ENCODE measurements at regions not wholly inside any gene's neighbourhood (a gene's known extent, or its start where the extent isn't known, plus 50 kb on each side); places are given as distances from the start of the nearest gene placed in this dataset.

DNA sequence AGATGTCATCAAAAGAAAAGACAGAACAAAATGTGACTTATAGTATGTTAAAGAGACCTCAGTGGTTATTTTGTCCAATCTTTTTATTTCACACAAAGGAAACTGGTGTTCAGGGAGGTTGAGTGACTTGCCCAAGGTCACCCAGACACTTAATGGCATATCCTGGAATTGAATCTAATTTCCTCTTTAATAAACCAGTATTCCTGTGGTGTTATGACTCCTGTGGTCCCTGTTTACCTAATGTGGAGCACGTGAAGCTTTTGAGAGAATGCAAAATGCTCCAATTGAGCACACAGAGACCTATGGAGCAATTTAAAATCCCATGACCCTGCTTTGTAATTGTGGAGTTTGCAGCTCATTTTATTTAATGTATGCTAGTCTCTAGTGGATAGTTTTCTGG, 251.9 kb downstream of the REEP3 start:
- Histone ChIP-seq H3K9me3 (ENCODE audit: control insufficient read depth, insufficient read depth, low read depth, low read length) (no peaks in the 10 kb centered on the region), H3K27ac (ENCODE audit: extremely low read depth, low read depth, low read length) (no peak overlapping the region), H3K4me3 (ENCODE audit: low read depth, low read length) (no peak overlapping the region), H3K4me1 (ENCODE audit: control insufficient read depth, insufficient read depth, low read length) (no peaks in the 10 kb centered on the region), H3K36me3 (ENCODE audit: control insufficient read depth in 2 of 2, insufficient read depth in 1 of 2, low read length in 2 of 2) (no peaks in the 10 kb centered on the region)
- CTCF ChIA-PET: interaction anchor here (0.6 to 0.7 kb wide), 3 partner anchors 27 to 605 kb away, joined by 3 read pairs; no protein-coding TSS in a partner anchor
- POLR2A ChIA-PET: no interaction called here
- no peak for TF ChIP-seq TCF7L2 (IDR thresholded peaks at IDR 0.05; ENCODE audit: borderline replicate concordance, low read depth, low read length)
- no peak for TF ChIP-seq WT1 (tag by site-specific recombination; IDR thresholded peaks at IDR 0.05)
- TF ChIP-seq ZNF350 (tag by site-specific recombination; IDR thresholded peaks at IDR 0.05): no peak
- TF ChIP-seq ZNF433 (tag by site-specific recombination; IDR thresholded peaks at IDR 0.05; ENCODE audit: low read depth): no peak
- TF ChIP-seq ZNF501 (tag by site-specific recombination; IDR thresholded peaks at IDR 0.05): no peak
- TF ChIP-seq ZBTB8A (tag by site-specific recombination; IDR thresholded peaks at IDR 0.05): no peak
- TF ChIP-seq ZBTB21 (tag by site-specific recombination; IDR thresholded peaks at IDR 0.05): no peak
- no peak for TF ChIP-seq ZNF114 (tag by site-specific recombination; IDR thresholded peaks at IDR 0.05)
- TF ChIP-seq, protein P1, sequence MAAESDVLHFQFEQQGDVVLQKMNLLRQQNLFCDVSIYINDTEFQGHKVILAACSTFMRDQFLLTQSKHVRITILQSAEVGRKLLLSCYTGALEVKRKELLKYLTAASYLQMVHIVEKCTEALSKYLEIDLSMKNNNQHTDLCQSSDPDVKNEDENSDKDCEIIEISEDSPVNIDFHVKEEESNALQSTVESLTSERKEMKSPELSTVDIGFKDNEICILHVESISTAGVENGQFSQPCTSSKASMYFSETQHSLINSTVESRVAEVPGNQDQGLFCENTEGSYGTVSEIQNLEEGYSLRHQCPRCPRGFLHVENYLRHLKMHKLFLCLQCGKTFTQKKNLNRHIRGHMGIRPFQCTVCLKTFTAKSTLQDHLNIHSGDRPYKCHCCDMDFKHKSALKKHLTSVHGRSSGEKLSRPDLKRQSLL (tag by site-specific recombination; IDR thresholded peaks at IDR 0.05): no peak
- no peak for TF ChIP-seq YY1 (tag by site-specific recombination; IDR thresholded peaks at IDR 0.05)
- TF ChIP-seq ZNF785 (tag by site-specific recombination; IDR thresholded peaks at IDR 0.05): no peak
- TF ChIP-seq AEBP2 (tag by site-specific recombination; IDR thresholded peaks at IDR 0.05; ENCODE audit: borderline replicate concordance): no peak
- no peak for TF ChIP-seq ZNF280C (tag by site-specific recombination; IDR thresholded peaks at IDR 0.05)
- no peak for TF ChIP-seq ZFHX2 (tag by site-specific recombination; conservative IDR thresholded peaks at IDR 0.05)
- TF ChIP-seq KLF7 (tag by site-specific recombination; IDR thresholded peaks at IDR 0.05; ENCODE audit: borderline replicate concordance): no peak

GRCh38 chr10:63773962-63774361, 252.8 kb downstream of the REEP3 start:
- ChIA-PET CTCF (interaction anchor here (0.7 kb wide), 2 partner anchors 60 to 790 kb away, joined by 3 read pairs; no protein-coding TSS in a partner anchor), POLR2A (no interaction called here)
- H3K27ac ChIP-seq (ENCODE audit: extremely low read depth, low read depth, low read length): no peak overlapping the region
- H3K4me1 ChIP-seq (ENCODE audit: control insufficient read depth, insufficient read depth, low read length): no peaks in the 10 kb centered on the region
- no peak overlapping the region for H3K4me3 ChIP-seq (ENCODE audit: low read depth, low read length)
- no peaks in the 10 kb centered on the region for H3K9me3 ChIP-seq (ENCODE audit: control insufficient read depth, insufficient read depth, low read depth, low read length)
- no peaks in the 10 kb centered on the region for H3K36me3 ChIP-seq (ENCODE audit: control insufficient read depth in 2 of 2, insufficient read depth in 1 of 2, low read length in 2 of 2)
- no peak for TF ChIP-seq ZFP69B (tag by site-specific recombination; IDR thresholded peaks at IDR 0.05)
- no peak for TF ChIP-seq ZNF221 (tag by site-specific recombination; IDR thresholded peaks at IDR 0.05; ENCODE audit: borderline replicate concordance)
- TF ChIP-seq ZNF707 (tag by site-specific recombination; IDR thresholded peaks at IDR 0.05): no peak

GRCh38 chr10:63780101-63780500, 258.9 kb downstream of the REEP3 start:
- H3K27ac ChIP-seq (ENCODE audit: extremely low read depth, low read depth, low read length): no peak overlapping the region
- no peak overlapping the region for H3K4me3 ChIP-seq (ENCODE audit: low read depth, low read length)
- H3K4me1 ChIP-seq (ENCODE audit: control insufficient read depth, insufficient read depth, low read length): peaks cover 2% of the 10 kb centered on the region; the same call in 1 of the 2 replicates
- no peaks in the 10 kb centered on the region for H3K36me3 ChIP-seq (ENCODE audit: control insufficient read depth in 2 of 2, insufficient read depth in 1 of 2, low read length in 2 of 2)
- ChIA-PET CTCF (no interaction called here), POLR2A (no interaction called here)
- H3K9me3 ChIP-seq (ENCODE audit: control insufficient read depth, insufficient read depth, low read depth, low read length): no peaks in the 10 kb centered on the region; the same call in 1 of the 2 replicates
- no peak for TF ChIP-seq ZNF10 (tag by site-specific recombination; IDR thresholded peaks at IDR 0.05)
- TF ChIP-seq, protein P2, sequence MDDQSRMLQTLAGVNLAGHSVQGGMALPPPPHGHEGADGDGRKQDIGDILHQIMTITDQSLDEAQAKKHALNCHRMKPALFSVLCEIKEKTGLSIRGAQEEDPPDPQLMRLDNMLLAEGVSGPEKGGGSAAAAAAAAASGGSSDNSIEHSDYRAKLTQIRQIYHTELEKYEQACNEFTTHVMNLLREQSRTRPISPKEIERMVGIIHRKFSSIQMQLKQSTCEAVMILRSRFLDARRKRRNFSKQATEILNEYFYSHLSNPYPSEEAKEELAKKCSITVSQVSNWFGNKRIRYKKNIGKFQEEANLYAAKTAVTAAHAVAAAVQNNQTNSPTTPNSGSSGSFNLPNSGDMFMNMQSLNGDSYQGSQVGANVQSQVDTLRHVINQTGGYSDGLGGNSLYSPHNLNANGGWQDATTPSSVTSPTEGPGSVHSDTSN (CRISPR knock-in tag; IDR thresholded peaks at IDR 0.05): no peak
- no peak for TF ChIP-seq ZNF354C (tag by site-specific recombination; IDR thresholded peaks at IDR 0.05; ENCODE audit: borderline replicate concordance, low read depth)
- no peak for TF ChIP-seq ZNF19 (tag by site-specific recombination; IDR thresholded peaks at IDR 0.05; ENCODE audit: low read depth)
- no peak for TF ChIP-seq TCF7L2 (IDR thresholded peaks at IDR 0.05; ENCODE audit: borderline replicate concordance, low read depth, low read length)
- TF ChIP-seq ZNF549 (tag by site-specific recombination; IDR thresholded peaks at IDR 0.05): no peak
- no peak for TF ChIP-seq ZNF239 (tag by site-specific recombination; IDR thresholded peaks at IDR 0.05)
- TF ChIP-seq ZNF24 (tag by site-specific recombination; IDR thresholded peaks at IDR 0.05): no peak
- TF ChIP-seq EGR2 (tag by site-specific recombination; IDR thresholded peaks at IDR 0.05; ENCODE audit: low read depth): no peak
- TF ChIP-seq BCL11B (tag by site-specific recombination; IDR thresholded peaks at IDR 0.05; ENCODE audit: low read depth): no peak
